SK-N-SH treated with all-trans-retinoic acid at 6 μM for 48 hours (cell line): ENCODE measurements at regions not wholly inside any gene's neighbourhood (a gene's known extent, or its start where the extent isn't known, plus 50 kb on each side); places are given as distances from the start of the nearest gene placed in this dataset.

Experiments used
- ARNTL ChIP-seq: fragments of 450-650 bp; formaldehyde crosslinking; IDR thresholded peaks from 2 replicates; pipeline ENCODE4 v1.5.0; 2020; ENCODE audit warnings: low read depth, mild to moderate bottlenecking, moderate library complexity, borderline replicate concordance
- BACH2 ChIP-seq: fragments of 250-450 bp; sonication (Bioruptor Pico); IDR thresholded peaks from 2 replicates; pipeline ENCODE4 v1.9.0; 2021; ENCODE audit warnings: mild to moderate bottlenecking, borderline replicate concordance
- CREB5 ChIP-seq: fragments of 250-450 bp; sonication (Bioruptor Pico); IDR thresholded peaks from 2 replicates; pipeline ENCODE4 v1.5.1; 2020; ENCODE audit warnings: low read depth, mild to moderate bottlenecking, moderate library complexity
- GLIS3 ChIP-seq: fragments of 250-450 bp; sonication (Bioruptor Pico); IDR thresholded peaks from 2 replicates; pipeline ENCODE4 v1.5.0; 2020; ENCODE audit warnings: mild to moderate bottlenecking, moderate library complexity
- PATZ1 ChIP-seq: fragments of 250-450 bp; sonication (Bioruptor Pico); IDR thresholded peaks from 2 replicates; pipeline ENCODE4 v1.8.0; 2020; ENCODE audit warnings: mild to moderate bottlenecking, moderate library complexity, borderline replicate concordance
- ZFP30 ChIP-seq: fragments of 450-650 bp; formaldehyde crosslinking; IDR thresholded peaks from 2 replicates; pipeline ENCODE4 v1.5.0; 2022; ENCODE audit warnings: mild to moderate bottlenecking, moderate library complexity
- ZNF8 ChIP-seq: fragments of 450-650 bp; formaldehyde crosslinking; IDR thresholded peaks from 2 replicates; pipeline ENCODE4 v1.5.0; 2020; ENCODE audit warnings: mild to moderate bottlenecking, moderate library complexity

- TF ChIP-seq ARNTL (CRISPR knock-in tag), result no peak
- no peak for TF ChIP-seq ZNF8 (CRISPR knock-in tag)
- TF ChIP-seq ZFP30 (CRISPR knock-in tag), result no peak
- no peak for TF ChIP-seq GLIS3
- TF ChIP-seq PATZ1, result no peak
- TF ChIP-seq BACH2, result no peak
- no peak for TF ChIP-seq CREB5 (CRISPR knock-in tag)
Measured at GRCh38 chr3:73791356-73791755, 166.6 kb upstream of the PDZRN3 start.
